ENCODE measurements at regions not wholly inside any gene's neighbourhood (a gene's known extent, or its start where the extent isn't known, plus 50 kb on each side); places are given as distances from the start of the nearest gene placed in this dataset.
"Not testable (repeated sequence)": the region's sequence is repeated elsewhere in the genome, so short reads cannot be mapped to it uniquely, and the experiment has no call there.

DNA sequence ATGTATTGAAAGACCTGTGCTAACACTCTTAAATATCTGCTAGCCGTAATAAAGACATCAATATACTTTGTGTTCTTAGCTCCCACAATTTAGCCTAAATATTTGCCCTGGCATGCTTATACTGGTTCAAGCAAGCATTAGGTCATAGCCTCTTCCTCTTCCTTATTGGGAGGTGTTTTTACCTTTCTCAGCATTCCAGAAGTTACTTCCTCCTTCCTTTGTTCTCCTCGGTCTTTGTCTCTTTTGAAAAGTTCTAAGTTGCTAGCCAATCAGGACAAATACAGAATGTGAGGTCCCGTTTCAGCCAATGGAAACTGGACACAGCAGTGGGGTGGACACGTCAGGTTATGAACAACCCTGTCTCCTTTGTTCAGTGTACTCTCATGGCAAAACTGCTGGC lies 2543.6 kb downstream of the PCDH9 start:
- H3K36me3 Mint-ChIP-seq; H3K27ac Mint-ChIP-seq; H3K4me3 Mint-ChIP-seq; H3K4me1 Mint-ChIP-seq (ENCODE audit: low read depth in 2 of 2); ATAC-seq; DNase-seq (ENCODE audit: low spot score); H3K27me3 Mint-ChIP-seq: not testable (repeated sequence)
- H3K9me3 Mint-ChIP-seq, result peaks cover 19% of the 10 kb centered on the region

DNA sequence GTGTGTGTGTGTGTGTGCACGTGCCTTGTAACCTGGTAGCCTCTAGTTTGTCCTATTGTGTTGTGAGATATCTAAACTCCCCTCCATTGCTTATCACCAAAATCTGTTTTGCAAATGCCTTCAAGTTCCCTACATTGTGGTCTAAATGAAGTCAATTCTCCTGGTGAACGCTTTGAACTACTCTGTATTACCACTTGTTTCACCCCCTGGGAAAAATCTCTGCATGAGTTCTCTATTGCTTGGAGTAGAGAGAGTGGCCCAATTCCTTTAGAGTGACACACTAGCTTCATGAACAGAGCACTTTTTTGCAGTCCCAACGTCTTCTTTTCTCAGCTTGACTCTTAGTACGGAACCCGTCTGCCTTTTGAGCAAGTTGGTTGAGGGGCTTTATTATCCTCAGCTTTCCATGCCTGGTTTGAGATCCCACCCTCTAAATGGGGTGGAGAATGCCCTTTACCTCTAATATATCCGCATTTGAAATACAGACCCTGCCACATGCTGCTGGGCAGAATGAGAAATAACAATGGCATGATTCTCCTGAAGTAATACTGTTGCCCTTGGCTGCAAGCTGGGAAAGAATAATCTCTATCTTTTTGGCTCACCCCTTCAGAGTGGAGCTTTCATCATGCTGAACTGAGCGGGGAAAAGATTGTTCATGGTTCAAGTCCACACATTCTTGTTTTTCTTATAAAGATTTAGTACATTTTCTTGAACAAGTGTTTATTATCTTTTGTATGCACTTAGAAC lies 2545.3 kb downstream of the PCDH9 start:
- DNase-seq (ENCODE audit: low spot score) (no peak), ATAC-seq (no peak)
- H3K36me3 Mint-ChIP-seq, result no peaks in the 10 kb centered on the region
- H3K27me3 Mint-ChIP-seq, result no peaks in the 10 kb centered on the region
- H3K4me1 Mint-ChIP-seq (ENCODE audit: low read depth in 2 of 2), result no peaks in the 10 kb centered on the region
- no peak overlapping the region for H3K27ac Mint-ChIP-seq
- H3K9me3 Mint-ChIP-seq, result peaks cover 19% of the 10 kb centered on the region
- H3K4me3 Mint-ChIP-seq, result no peak overlapping the region

DNA sequence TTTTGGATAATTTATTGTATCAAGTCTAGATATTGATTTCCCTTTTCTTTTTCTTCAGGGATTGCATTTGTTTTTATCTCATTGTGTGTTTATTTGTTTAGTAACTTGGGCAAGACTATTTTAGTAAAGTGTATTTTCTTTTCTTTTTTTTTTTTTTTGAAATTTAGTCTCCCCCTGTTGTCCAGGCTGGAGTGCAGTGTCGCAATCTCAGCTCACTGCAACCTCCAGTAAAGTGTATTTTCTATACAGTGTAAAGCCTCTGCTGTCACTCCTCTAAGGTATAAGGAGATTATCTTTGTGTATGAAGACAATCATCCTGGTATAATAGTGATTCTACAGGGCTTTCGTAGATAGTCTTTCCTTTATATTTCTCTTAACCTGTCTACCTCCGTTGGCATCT lies 2546.0 kb downstream of the PCDH9 start:
- no peak overlapping the region for H3K27ac Mint-ChIP-seq
- ATAC-seq (no peak), DNase-seq (ENCODE audit: low spot score) (no peak)
- H3K9me3 Mint-ChIP-seq, result peaks cover 19% of the 10 kb centered on the region
- no peak overlapping the region for H3K4me3 Mint-ChIP-seq
- no peaks in the 10 kb centered on the region for H3K4me1 Mint-ChIP-seq (ENCODE audit: low read depth in 2 of 2)
- no peaks in the 10 kb centered on the region for H3K27me3 Mint-ChIP-seq
- H3K36me3 Mint-ChIP-seq, result no peaks in the 10 kb centered on the region

DNA sequence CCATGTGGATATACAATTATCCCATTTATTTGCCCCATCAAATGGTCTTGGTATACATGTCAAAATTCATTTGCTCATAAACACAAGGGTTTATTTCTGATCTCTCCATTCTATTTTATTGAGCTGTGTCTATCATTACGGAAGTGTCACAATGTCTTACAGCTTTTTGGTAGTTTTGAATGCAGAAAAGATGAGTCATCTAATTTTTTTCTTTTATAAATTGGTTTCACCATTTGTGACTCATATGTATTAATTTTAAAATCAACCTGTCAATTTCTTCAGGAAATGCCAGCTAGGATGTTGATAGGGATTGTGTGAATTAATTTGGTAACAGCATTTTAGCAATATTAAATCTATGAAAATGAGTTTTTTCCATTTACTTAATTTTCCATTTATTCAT lies 2549.4 kb downstream of the PCDH9 start:
- Mint-ChIP-seq H3K4me3 (no peak overlapping the region), H3K27ac (no peak overlapping the region), H3K4me1 (ENCODE audit: low read depth in 2 of 2) (no peaks in the 10 kb centered on the region)

GRCh38 chr13:64675255-64675892 lies 2554.8 kb downstream of the PCDH9 start:
- no peak for DNase-seq (ENCODE audit: low spot score)
- Mint-ChIP-seq H3K27ac (no peak overlapping the region), H3K9me3 (peaks cover 19% of the 10 kb centered on the region), H3K27me3 (no peaks in the 10 kb centered on the region), H3K4me3 (no peak overlapping the region), H3K4me1 (ENCODE audit: low read depth in 2 of 2) (no peaks in the 10 kb centered on the region), H3K36me3 (peaks cover 10% of the 10 kb centered on the region)
- ATAC-seq, result no peak

More for the DNA sequence above, 2549.4 kb downstream of the PCDH9 start:
- peaks cover 15% of the 10 kb centered on the region for H3K9me3 Mint-ChIP-seq
- no peaks in the 10 kb centered on the region for H3K27me3 Mint-ChIP-seq
- peaks cover 2% of the 10 kb centered on the region for H3K36me3 Mint-ChIP-seq
- no peak for ATAC-seq
- DNase-seq (ENCODE audit: low spot score), result no peak

DNA sequence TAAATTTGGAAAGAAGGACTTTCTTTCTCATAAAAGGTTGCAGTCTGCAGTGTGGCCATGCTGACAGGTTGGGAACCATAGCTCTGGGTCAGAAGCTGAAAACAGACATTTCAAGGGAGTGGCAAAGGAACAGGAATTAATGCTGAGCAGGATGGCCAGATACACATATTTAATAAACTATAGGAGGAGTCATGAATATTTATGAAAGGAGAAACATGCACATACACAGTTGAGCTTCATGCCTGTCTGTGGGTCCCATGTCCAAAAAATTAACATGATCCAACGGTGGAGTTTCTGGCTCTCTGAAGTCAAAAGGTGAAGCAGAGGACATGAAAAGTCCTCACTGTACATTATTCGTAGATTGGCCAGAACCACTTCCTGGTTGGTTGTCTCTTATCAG lies 2556.0 kb downstream of the PCDH9 start:
- no peak overlapping the region for H3K27ac Mint-ChIP-seq
- H3K4me3 Mint-ChIP-seq, result no peak overlapping the region
- DNase-seq (ENCODE audit: low spot score), result no peak
- no peak for ATAC-seq
- H3K27me3 Mint-ChIP-seq, result no peaks in the 10 kb centered on the region
- H3K4me1 Mint-ChIP-seq (ENCODE audit: low read depth in 2 of 2), result no peaks in the 10 kb centered on the region
- H3K36me3 Mint-ChIP-seq, result peaks cover 10% of the 10 kb centered on the region
- H3K9me3 Mint-ChIP-seq, result peaks cover 19% of the 10 kb centered on the region

- H3K9me3 Mint-ChIP-seq, result peaks cover 20% of the 10 kb centered on the region
- peaks cover 16% of the 10 kb centered on the region for H3K36me3 Mint-ChIP-seq
- no peaks in the 10 kb centered on the region for H3K4me1 Mint-ChIP-seq (ENCODE audit: low read depth in 2 of 2)
- no peak for ATAC-seq
- H3K27me3 Mint-ChIP-seq, result no peaks in the 10 kb centered on the region
- no peak overlapping the region for H3K4me3 Mint-ChIP-seq
- H3K27ac Mint-ChIP-seq, result no peak overlapping the region
- DNase-seq (ENCODE audit: low spot score), result no peak
Measured at GRCh38 chr13:64672751-64673150, 2557.4 kb downstream of the PCDH9 start.

DNA sequence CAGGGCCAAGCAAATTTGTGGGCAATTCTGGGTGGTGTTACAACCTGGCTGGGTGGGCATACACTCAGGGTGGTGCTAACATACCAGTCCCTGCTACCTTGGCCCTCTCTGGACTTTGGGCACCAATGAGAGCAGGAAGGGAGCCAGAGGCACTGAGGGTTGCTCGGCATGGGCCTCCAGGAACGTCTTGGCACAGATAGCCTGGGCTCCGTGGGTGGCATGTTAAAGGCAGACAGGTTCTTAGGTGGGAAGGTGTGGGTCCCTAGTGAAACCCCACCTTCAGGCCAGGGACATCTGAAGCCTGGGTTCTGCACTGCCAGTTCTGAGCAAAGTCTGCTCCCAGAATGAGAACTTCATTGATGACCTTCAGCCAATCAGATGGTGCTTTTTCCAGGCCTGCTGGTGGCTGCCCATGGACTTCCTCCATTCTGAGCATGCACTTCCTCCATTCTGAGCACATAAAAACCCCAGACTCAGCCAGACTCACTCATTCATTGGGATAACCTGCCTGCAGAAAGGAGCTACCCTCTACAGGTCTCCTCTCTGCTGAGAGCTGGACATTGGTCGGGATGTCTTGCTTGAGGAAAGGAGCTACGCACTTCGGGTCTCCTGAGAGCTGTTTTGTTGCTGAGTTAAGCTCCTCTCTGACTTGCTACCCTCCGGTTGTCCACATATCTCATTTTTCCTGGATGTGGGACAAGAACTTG lies 2567.1 kb downstream of the PCDH9 start:
- no peak for DNase-seq (ENCODE audit: low spot score)
- ATAC-seq, result no peak
- Mint-ChIP-seq H3K4me1 (ENCODE audit: low read depth in 2 of 2) (no peaks in the 10 kb centered on the region), H3K27ac (no peak overlapping the region), H3K27me3 (no peaks in the 10 kb centered on the region), H3K36me3 (no peaks in the 10 kb centered on the region), H3K4me3 (no peak overlapping the region), H3K9me3 (peaks cover 4% of the 10 kb centered on the region)

DNA sequence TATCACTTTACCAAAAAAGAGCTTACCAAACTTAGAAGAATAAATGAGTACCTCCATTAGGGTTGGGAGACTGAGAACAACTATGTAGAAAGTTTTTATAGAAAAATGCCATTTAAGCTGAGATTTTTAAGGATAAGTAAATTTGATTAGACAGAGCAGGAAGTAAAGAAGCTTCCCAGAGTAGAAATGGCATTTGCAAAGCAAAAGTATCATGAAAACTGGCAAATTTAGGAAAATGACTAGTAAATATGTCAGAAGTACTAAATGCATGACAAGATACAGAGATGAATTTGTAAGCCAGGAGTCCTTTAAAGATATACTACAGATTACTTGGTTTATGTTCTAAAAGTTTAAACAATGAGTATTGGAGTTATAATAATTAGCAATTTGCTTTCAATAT lies 2581.8 kb downstream of the PCDH9 start:
- no peak for ATAC-seq
- Mint-ChIP-seq H3K27me3 (no peaks in the 10 kb centered on the region), H3K36me3 (no peaks in the 10 kb centered on the region), H3K4me1 (ENCODE audit: low read depth in 2 of 2) (no peaks in the 10 kb centered on the region), H3K4me3 (no peak overlapping the region), H3K27ac (no peak overlapping the region), H3K9me3 (peaks cover 14% of the 10 kb centered on the region)
- DNase-seq (ENCODE audit: low spot score), result no peak

GRCh38 chr13:64643066-64643465 lies 2587.1 kb downstream of the PCDH9 start:
- Mint-ChIP-seq H3K9me3 (peaks cover 16% of the 10 kb centered on the region), H3K4me3 (no peak overlapping the region), H3K27ac (no peak overlapping the region), H3K27me3 (no peaks in the 10 kb centered on the region), H3K36me3 (no peaks in the 10 kb centered on the region), H3K4me1 (ENCODE audit: low read depth in 2 of 2) (no peaks in the 10 kb centered on the region)
- no peak for ATAC-seq
- DNase-seq (ENCODE audit: low spot score), result no peak

GRCh38 chr13:64640002-64640401 lies 2590.1 kb downstream of the PCDH9 start:
- H3K36me3 Mint-ChIP-seq, result no peaks in the 10 kb centered on the region
- no peaks in the 10 kb centered on the region for H3K4me1 Mint-ChIP-seq (ENCODE audit: low read depth in 2 of 2)
- H3K4me3 Mint-ChIP-seq, result no peak overlapping the region
- no peaks in the 10 kb centered on the region for H3K27me3 Mint-ChIP-seq
- H3K9me3 Mint-ChIP-seq, result peaks cover 22% of the 10 kb centered on the region
- ATAC-seq (no peak), DNase-seq (ENCODE audit: low spot score) (no peak)
- H3K27ac Mint-ChIP-seq, result no peak overlapping the region

GRCh38 chr13:64639206-64639605 lies 2590.9 kb downstream of the PCDH9 start:
- H3K36me3 Mint-ChIP-seq, result no peaks in the 10 kb centered on the region
- no peak overlapping the region for H3K27ac Mint-ChIP-seq
- no peak overlapping the region for H3K4me3 Mint-ChIP-seq
- H3K9me3 Mint-ChIP-seq, result peaks cover 22% of the 10 kb centered on the region
- H3K27me3 Mint-ChIP-seq, result no peaks in the 10 kb centered on the region
- DNase-seq (ENCODE audit: low spot score) (no peak), ATAC-seq (no peak)
- H3K4me1 Mint-ChIP-seq (ENCODE audit: low read depth in 2 of 2), result no peaks in the 10 kb centered on the region

DNA sequence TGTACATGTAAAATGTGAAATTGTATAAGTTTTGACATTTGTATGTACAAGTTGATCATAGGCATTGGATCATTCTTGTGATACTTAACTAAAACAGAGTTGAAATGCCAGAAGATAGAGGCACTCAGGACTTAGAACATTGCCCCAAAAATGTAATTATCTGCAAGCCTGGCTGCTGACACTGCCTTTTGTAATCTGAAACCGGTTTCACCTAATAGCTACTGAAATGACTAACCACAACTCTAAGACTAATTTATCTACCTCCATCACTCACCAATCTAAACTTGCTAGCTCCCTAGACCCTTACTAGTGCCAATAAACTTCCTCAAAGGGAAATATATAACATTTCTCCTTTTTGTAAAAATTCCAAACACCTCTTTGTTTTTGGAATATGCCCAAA lies 2596.2 kb downstream of the PCDH9 start:
- no peaks in the 10 kb centered on the region for H3K36me3 Mint-ChIP-seq
- no peaks in the 10 kb centered on the region for H3K4me1 Mint-ChIP-seq (ENCODE audit: low read depth in 2 of 2)
- no peaks in the 10 kb centered on the region for H3K27me3 Mint-ChIP-seq
- H3K27ac Mint-ChIP-seq, result no peak overlapping the region
- H3K9me3 Mint-ChIP-seq, result peaks cover 11% of the 10 kb centered on the region
- DNase-seq (ENCODE audit: low spot score), result no peak
- no peak overlapping the region for H3K4me3 Mint-ChIP-seq
- no peak for ATAC-seq

- no peaks in the 10 kb centered on the region for H3K27me3 Mint-ChIP-seq
- H3K4me1 Mint-ChIP-seq (ENCODE audit: low read depth in 2 of 2), result no peaks in the 10 kb centered on the region
- no peak for ATAC-seq
- peaks cover 13% of the 10 kb centered on the region for H3K9me3 Mint-ChIP-seq
- H3K36me3 Mint-ChIP-seq, result no peaks in the 10 kb centered on the region
- DNase-seq (ENCODE audit: low spot score), result no peak
- H3K27ac Mint-ChIP-seq, result no peak overlapping the region
- no peak overlapping the region for H3K4me3 Mint-ChIP-seq
Measured at GRCh38 chr13:64627654-64628053, 2602.5 kb downstream of the PCDH9 start.

Data from natural killer cell treated with Interleukin-12 subunit alpha and Interleukin-12 subunit beta and Interleukin-15 and Interleukin-18, amount 100 ng/mL, for 72 hours (primary cell).